22Rv1 (cell line): ENCODE measurements at regions not wholly inside any gene's neighbourhood (a gene's known extent, or its start where the extent isn't known, plus 50 kb on each side); places are given as distances from the start of the nearest gene placed in this dataset.

Source experiments
- CTCF ChIP-seq: fragments of 450-650 bp; IDR thresholded peaks from 2 replicates; pipeline ENCODE4 v1.5.1; 2017; ENCODE audit warnings: mild to moderate bottlenecking
- ZFX ChIP-seq: fragments of 450-650 bp; IDR thresholded peaks from 2 replicates; pipeline ENCODE4 v1.6.1; 2017; ENCODE audit warnings: antibody characterized with exemption, borderline replicate concordance

GRCh38 chr1:97996880-97997279 lies 76.0 kb upstream of the DPYD start:
- no peak for TF ChIP-seq ZFX
- no peak for TF ChIP-seq CTCF
